Calu3 (cell line): ENCODE measurements at regions not wholly inside any gene's neighbourhood (a gene's known extent, or its start where the extent isn't known, plus 50 kb on each side); places are given as distances from the start of the nearest gene placed in this dataset.
A peak's percentile ranks its signal among the peaks of the same experiment; 100 is the strongest.

Source experiments
- BruUV-seq: library from RNA; stranded (reverse); fragments of 400-500 nt; replicated peaks from 2 replicates; lab custom pipeline; 2021; lab: Mats Ljungman, UMichigan
- CTCF ChIA-PET: fragments of 300-600 bp; sonication (Branson Sonifier 250); formaldehyde crosslinking; loops from one replicate; lab custom pipeline; 2022; ENCODE audit warnings: antibody characterized with exemption; lab: Charles Lee
- DNase-seq: peaks from one replicate; pipeline ENCODE4 v3.0.0; 2022
- H3K27ac Mint-ChIP-seq: one replicate; pipeline ENCODE4 v1.8.0; 2022; ENCODE audit warnings: mixed read lengths; ENCODE audit not compliant: unreplicated experiment
- H3K27me3 Mint-ChIP-seq: one replicate; pipeline ENCODE4 v1.8.0; 2022; ENCODE audit warnings: mixed read lengths; ENCODE audit not compliant: unreplicated experiment
- H3K36me3 Mint-ChIP-seq: one replicate; pipeline ENCODE4 v1.8.0; 2022; ENCODE audit warnings: mild to moderate bottlenecking, moderate library complexity, mixed read lengths; ENCODE audit not compliant: insufficient read depth, unreplicated experiment
- H3K4me1 Mint-ChIP-seq: one replicate; pipeline ENCODE4 v1.8.0; 2022; ENCODE audit warnings: mild to moderate bottlenecking, low read depth, mixed read lengths; ENCODE audit not compliant: unreplicated experiment
- H3K4me3 Mint-ChIP-seq: one replicate; pipeline ENCODE4 v1.8.0; 2022; ENCODE audit warnings: mild to moderate bottlenecking, low read depth, moderate library complexity, mixed read lengths; ENCODE audit not compliant: unreplicated experiment
- H3K9me3 Mint-ChIP-seq: one replicate; pipeline ENCODE4 v1.8.0; 2022; ENCODE audit warnings: low read depth, mixed read lengths; ENCODE audit not compliant: unreplicated experiment
- CTCF ChIP-seq: fragments of 200-600 bp; IDR thresholded peaks from one replicate; pipeline ENCODE4 v1.8.0; 2022; ENCODE audit warnings: antibody characterized with exemption; ENCODE audit not compliant: unreplicated experiment
- intact Hi-C: fragments of 100-400 bp; cut with micrococcal nuclease; formaldehyde crosslinking; loops from one replicate; pipeline ENCODE4 v1.10.0; 2022; ENCODE audit not compliant: unreplicated experiment

- intact Hi-C loops = no loop called here
- H3K4me3 Mint-ChIP-seq = no peak overlapping the region
- CTCF ChIA-PET = no interaction called here
- H3K27me3 Mint-ChIP-seq = peaks cover 59% of the 10 kb centered on the region
- H3K9me3 Mint-ChIP-seq = no peaks in the 10 kb centered on the region
- no TSS peak for BruUV-seq
- no peaks in the 10 kb centered on the region for H3K36me3 Mint-ChIP-seq
- no peaks in the 10 kb centered on the region for H3K4me1 Mint-ChIP-seq
- no peak overlapping the region for H3K27ac Mint-ChIP-seq
- DNase-seq = no peak
- TF ChIP-seq CTCF = no peak
Observed at GRCh38 chr12:54711669-54712068, 63.5 kb upstream of the DCD start.

GRCh38 chr12:54708826-54709225 lies 60.7 kb upstream of the DCD start:
- H3K9me3 Mint-ChIP-seq = no peaks in the 10 kb centered on the region
- no peak overlapping the region for H3K27ac Mint-ChIP-seq
- no peak for TF ChIP-seq CTCF
- no peaks in the 10 kb centered on the region for H3K36me3 Mint-ChIP-seq
- no TSS peak for BruUV-seq
- no peak for DNase-seq
- H3K4me1 Mint-ChIP-seq = no peaks in the 10 kb centered on the region
- intact Hi-C loops = no loop called here
- CTCF ChIA-PET = no interaction called here
- peaks cover 59% of the 10 kb centered on the region for H3K27me3 Mint-ChIP-seq
- no peak overlapping the region for H3K4me3 Mint-ChIP-seq

- intact Hi-C loops = loop anchor here (5.0 kb wide), 1 partner anchor 438 kb away; no protein-coding TSS in a partner anchor
- no TSS peak for BruUV-seq
- peaks cover 56% of the 10 kb centered on the region for H3K27me3 Mint-ChIP-seq
- H3K27ac Mint-ChIP-seq = no peak overlapping the region
- no peak overlapping the region for H3K4me3 Mint-ChIP-seq
- no peak for DNase-seq
- H3K9me3 Mint-ChIP-seq = no peaks in the 10 kb centered on the region
- no peaks in the 10 kb centered on the region for H3K36me3 Mint-ChIP-seq
- TF ChIP-seq CTCF = no peak
- H3K4me1 Mint-ChIP-seq = no peaks in the 10 kb centered on the region
- CTCF ChIA-PET = no interaction called here
Observed at GRCh38 chr12:54704202-54704601, 56.0 kb upstream of the DCD start.

- H3K4me1 Mint-ChIP-seq = no peaks in the 10 kb centered on the region
- CTCF ChIA-PET = interaction anchor here (0.7 to 1.9 kb wide), 8 partner anchors 12 to 370 kb away, joined by 3 to 10 read pairs (median 4); no protein-coding TSS in a partner anchor
- peak; percentile 25 for DNase-seq
- BruUV-seq = no TSS peak
- H3K9me3 Mint-ChIP-seq = no peaks in the 10 kb centered on the region
- H3K27ac Mint-ChIP-seq = no peak overlapping the region
- H3K27me3 Mint-ChIP-seq = peaks cover 76% of the 10 kb centered on the region
- no peaks in the 10 kb centered on the region for H3K36me3 Mint-ChIP-seq
- intact Hi-C loops = loop anchor here (1.0 to 5.0 kb wide), 3 partner anchors 256 to 440 kb away; no protein-coding TSS in a partner anchor
- TF ChIP-seq CTCF = peak; percentile 50
- no peak overlapping the region for H3K4me3 Mint-ChIP-seq
Observed at GRCh38 chr12:54701940-54702592, 53.9 kb upstream of the DCD start.
